ENCODE measurements at regions not wholly inside any gene's neighbourhood (a gene's known extent, or its start where the extent isn't known, plus 50 kb on each side); places are given as distances from the start of the nearest gene placed in this dataset.

GRCh38 chr11:38296211-38296776 lies 1698.3 kb upstream of the RAG2 start:
- DNase-seq (ENCODE audit: low read depth): no peak

- DNase-seq (ENCODE audit: low read depth): no peak
Observed at GRCh38 chr11:38282718-38283117, 1684.7 kb upstream of the RAG2 start.

- DNase-seq (ENCODE audit: low read depth): no peak
Observed at GRCh38 chr11:38278457-38279141, 1680.6 kb upstream of the RAG2 start.

- DNase-seq (ENCODE audit: low read depth): peak; percentile 0
Observed at GRCh38 chr11:38274031-38274430, 1676.0 kb upstream of the RAG2 start.

- DNase-seq (ENCODE audit: low read depth): no peak
Observed at GRCh38 chr11:38272376-38272775, 1674.3 kb upstream of the RAG2 start.

GRCh38 chr11:38266691-38267090 lies 1668.7 kb upstream of the RAG2 start:
- no peak for DNase-seq (ENCODE audit: low read depth)

- no peak for DNase-seq (ENCODE audit: low read depth)
Observed at GRCh38 chr11:38256436-38256835, 1658.4 kb upstream of the RAG2 start.

- DNase-seq (ENCODE audit: low read depth): no peak
Observed at GRCh38 chr11:38254913-38255312, 1656.9 kb upstream of the RAG2 start.

GRCh38 chr11:38252620-38253019 lies 1654.6 kb upstream of the RAG2 start:
- DNase-seq (ENCODE audit: low read depth): no peak

- DNase-seq (ENCODE audit: low read depth): no peak
Observed at GRCh38 chr11:38246451-38246850, 1648.4 kb upstream of the RAG2 start.

GRCh38 chr11:38226684-38227083 lies 1628.6 kb upstream of the RAG2 start:
- DNase-seq (ENCODE audit: low read depth): no peak

GRCh38 chr11:38221295-38221694 lies 1623.3 kb upstream of the RAG2 start:
- no peak for DNase-seq (ENCODE audit: low read depth)

- DNase-seq (ENCODE audit: low read depth): no peak
Observed at GRCh38 chr11:38219636-38220035, 1621.6 kb upstream of the RAG2 start.

- no peak for DNase-seq (ENCODE audit: low read depth)
Observed at GRCh38 chr11:38208951-38209350, 1610.9 kb upstream of the RAG2 start.

GRCh38 chr11:38206663-38207062 lies 1608.6 kb upstream of the RAG2 start:
- DNase-seq (ENCODE audit: low read depth): no peak

- no peak for DNase-seq (ENCODE audit: low read depth)
Observed at GRCh38 chr11:38191101-38191500, 1593.1 kb upstream of the RAG2 start.

- DNase-seq (ENCODE audit: low read depth): no peak
Observed at GRCh38 chr11:38182126-38182866, 1584.3 kb upstream of the RAG2 start.

- DNase-seq (ENCODE audit: low read depth): no peak
Observed at GRCh38 chr11:38176686-38177322, 1578.8 kb upstream of the RAG2 start.

GRCh38 chr11:38173676-38174075 lies 1575.6 kb upstream of the RAG2 start:
- no peak for DNase-seq (ENCODE audit: low read depth)

GRCh38 chr11:38169286-38169685 lies 1571.2 kb upstream of the RAG2 start:
- peak; percentile 41 for DNase-seq (ENCODE audit: low read depth)

GRCh38 chr11:38163526-38163925 lies 1565.5 kb upstream of the RAG2 start:
- DNase-seq (ENCODE audit: low read depth): no peak

- DNase-seq (ENCODE audit: low read depth): no peak
Observed at GRCh38 chr11:38160433-38160832, 1562.4 kb upstream of the RAG2 start.

- no peak for DNase-seq (ENCODE audit: low read depth)
Observed at GRCh38 chr11:38159038-38159437, 1561.0 kb upstream of the RAG2 start.

All from EH (cell line).